ENCODE measurements at regions not wholly inside any gene's neighbourhood (a gene's known extent, or its start where the extent isn't known, plus 50 kb on each side); places are given as distances from the start of the nearest gene placed in this dataset.

DNA sequence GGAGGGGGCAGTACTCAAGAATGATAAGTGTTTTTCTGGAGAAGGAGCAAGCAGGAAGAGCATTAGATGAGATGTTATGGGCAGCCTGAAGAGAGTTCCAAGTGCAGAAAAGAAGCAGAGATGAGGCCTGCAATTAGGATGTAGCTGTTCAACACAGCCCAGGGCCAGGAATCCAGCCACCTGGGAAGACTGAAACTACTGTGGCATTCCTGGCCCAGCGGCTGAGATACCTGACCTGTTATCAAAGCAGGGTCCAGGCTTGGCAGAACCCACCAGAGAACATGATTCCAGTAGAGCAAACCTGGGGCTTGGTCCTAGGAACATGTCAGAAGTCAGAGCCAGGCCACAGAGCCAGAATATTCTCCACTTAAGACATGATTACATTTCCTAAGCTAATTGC lies 73.3 kb upstream of the LRCH1 start:
- no peaks in the 10 kb centered on the region for H3K4me1 Mint-ChIP-seq
- ChIA-PET POLR2A (no interaction called here), CTCF (interaction anchor here (1.2 kb wide), 1 partner anchor 15 kb away, joined by 4 read pairs; no protein-coding TSS in a partner anchor)

DNA sequence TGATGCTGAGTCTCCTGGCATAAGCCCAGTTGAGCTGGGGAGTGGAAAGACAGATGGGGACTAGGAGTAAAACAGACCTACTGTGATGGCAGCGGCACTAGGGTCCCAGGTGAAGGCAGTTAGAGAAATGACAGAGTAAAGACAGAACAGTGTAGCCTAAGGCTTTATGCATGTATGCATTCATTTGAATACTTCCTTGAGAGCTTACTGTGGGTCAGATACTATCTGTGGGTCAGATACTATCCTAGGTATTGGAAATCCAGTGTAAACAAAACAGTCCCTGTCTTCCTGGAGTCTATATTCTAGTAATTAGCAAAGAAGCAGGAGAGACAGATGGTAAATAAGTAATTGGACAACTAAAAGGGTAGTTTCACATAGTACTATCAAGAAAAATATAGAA lies 73.7 kb upstream of the LRCH1 start:
- ATAC-seq (no peak), DNase-seq (no peak)
- H3K36me3 Mint-ChIP-seq, result no peaks in the 10 kb centered on the region
- Histone ChIP-seq H3K27ac (ENCODE audit: low read depth, low read length) (no peak overlapping the region), H3K9me3 (ENCODE audit: control insufficient read depth in 2 of 3, low read length in 3 of 3) (peaks cover 0 to 12% (median 4%) of the 10 kb centered on the region in 3 experiments), H3K4me3 (ENCODE audit: low read length) (no peak overlapping the region), H3K27me3 (ENCODE audit: control insufficient read depth in 2 of 2, insufficient read depth in 2 of 2, low read length in 2 of 2) (no peaks in the 10 kb centered on the region), H3K4me1 (ENCODE audit: control insufficient read depth in 2 of 2, insufficient read depth in 2 of 2, low read length in 2 of 2) (no peaks in the 10 kb centered on the region), H3K36me3 (ENCODE audit: control insufficient read depth in 2 of 3, insufficient read depth in 3 of 3, low read length in 3 of 3) (no peaks in the 10 kb centered on the region)
- H3K27ac Mint-ChIP-seq, result no peak overlapping the region
- H3K27me3 Mint-ChIP-seq, result peaks cover 0 to 9% (median 2%) of the 10 kb centered on the region in 5 donors
- CTCF ChIA-PET, result interaction anchor here (1.2 kb wide), 1 partner anchor 16 kb away, joined by 4 read pairs; no protein-coding TSS in a partner anchor
- H3K9me3 Mint-ChIP-seq, result peaks cover 1 to 26% (median 14%) of the 10 kb centered on the region in 11 donors
- H3K4me3 Mint-ChIP-seq, result no peak overlapping the region
- H3K4me1 Mint-ChIP-seq, result no peaks in the 10 kb centered on the region
- intact Hi-C loops (cut with micrococcal nuclease), result no loop called here
- POLR2A ChIA-PET, result no interaction called here

More for the DNA sequence above, 73.3 kb upstream of the LRCH1 start:
- no peak overlapping the region for H3K4me3 ChIP-seq (ENCODE audit: low read length)
- Mint-ChIP-seq H3K36me3 (peaks cover 0 to 4% (median 0%) of the 10 kb centered on the region in 5 donors), H3K27ac (no peak overlapping the region), H3K4me3 (no peak overlapping the region), H3K9me3 (peaks cover 5 to 30% (median 18%) of the 10 kb centered on the region in 11 donors), H3K27me3 (peaks cover 0 to 9% (median 2%) of the 10 kb centered on the region in 5 donors)
- peaks cover 0 to 16% (median 4%) of the 10 kb centered on the region in 3 experiments for H3K9me3 ChIP-seq (ENCODE audit: control insufficient read depth in 2 of 3, low read length in 3 of 3)
- H3K27me3 ChIP-seq (ENCODE audit: control insufficient read depth in 2 of 2, insufficient read depth in 2 of 2, low read length in 2 of 2), result no peaks in the 10 kb centered on the region
- no peaks in the 10 kb centered on the region for H3K36me3 ChIP-seq (ENCODE audit: control insufficient read depth in 2 of 3, insufficient read depth in 3 of 3, low read length in 3 of 3)
- DNase-seq (no peak), ATAC-seq (no peak)
- intact Hi-C loops (cut with micrococcal nuclease), result no loop called here
- no peak overlapping the region for H3K27ac ChIP-seq (ENCODE audit: low read depth, low read length)
- no peaks in the 10 kb centered on the region for H3K4me1 ChIP-seq (ENCODE audit: control insufficient read depth in 2 of 2, insufficient read depth in 2 of 2, low read length in 2 of 2)

DNA sequence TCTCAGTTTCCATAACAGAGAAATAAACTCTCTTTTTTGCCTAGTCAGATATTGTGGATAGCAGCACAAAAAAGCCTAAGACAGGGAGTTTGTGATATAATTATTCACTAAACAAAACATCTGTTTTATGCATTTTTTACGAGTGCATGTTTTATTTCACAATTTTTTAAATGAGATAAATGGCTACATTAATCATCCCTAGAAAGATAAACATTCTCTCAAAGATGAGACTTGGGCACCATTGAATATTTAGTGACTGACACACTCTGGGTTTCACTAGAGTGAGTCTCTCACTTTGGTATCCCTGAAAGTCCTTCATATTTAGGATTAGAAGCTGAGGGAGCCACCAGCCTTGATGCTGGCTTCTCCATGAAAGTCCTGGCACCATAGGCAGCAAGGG lies 74.3 kb upstream of the LRCH1 start:
- Histone ChIP-seq H3K9me3 (ENCODE audit: control insufficient read depth in 2 of 3, low read length in 3 of 3) (peaks cover 0 to 6% (median 0%) of the 10 kb centered on the region in 3 experiments), H3K27ac (ENCODE audit: low read depth, low read length) (no peak overlapping the region), H3K4me3 (ENCODE audit: low read length) (no peak overlapping the region), H3K36me3 (ENCODE audit: control insufficient read depth in 2 of 3, insufficient read depth in 3 of 3, low read length in 3 of 3) (no peaks in the 10 kb centered on the region), H3K4me1 (ENCODE audit: control insufficient read depth in 2 of 2, insufficient read depth in 2 of 2, low read length in 2 of 2) (no peaks in the 10 kb centered on the region), H3K27me3 (ENCODE audit: control insufficient read depth in 2 of 2, insufficient read depth in 2 of 2, low read length in 2 of 2) (no peaks in the 10 kb centered on the region)
- intact Hi-C loops (cut with micrococcal nuclease), result no loop called here
- Mint-ChIP-seq H3K36me3 (no peaks in the 10 kb centered on the region), H3K9me3 (peaks cover 0 to 20% (median 11%) of the 10 kb centered on the region in 11 donors), H3K4me1 (no peaks in the 10 kb centered on the region), H3K27me3 (peaks cover 0 to 9% (median 2%) of the 10 kb centered on the region in 5 donors), H3K27ac (no peak overlapping the region), H3K4me3 (no peak overlapping the region)
- ChIA-PET CTCF (no interaction called here), POLR2A (no interaction called here)
- ATAC-seq (no peak), DNase-seq (no peak)

DNA sequence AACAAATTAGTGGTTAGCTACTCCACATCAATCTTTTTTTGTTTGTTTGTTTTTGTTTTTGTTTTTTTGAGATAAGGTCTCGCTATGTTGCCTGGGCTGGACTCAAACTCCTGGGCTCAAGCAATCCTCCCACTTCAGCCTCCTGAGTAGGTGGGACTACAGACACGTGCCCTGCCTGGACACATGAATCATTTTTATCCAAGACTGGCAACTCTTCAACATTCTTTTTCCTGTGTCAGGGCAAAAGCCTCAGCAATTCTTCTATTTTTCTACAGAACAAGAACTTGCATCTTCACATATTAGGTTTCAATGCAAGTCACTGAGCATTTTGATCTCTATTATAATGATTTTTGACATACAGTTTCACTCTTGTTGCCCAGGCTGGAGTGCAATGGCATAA lies 76.8 kb upstream of the LRCH1 start:
- CTCF ChIA-PET, result no interaction called here
- intact Hi-C loops (cut with micrococcal nuclease), result no loop called here
- Mint-ChIP-seq H3K36me3 (no peaks in the 10 kb centered on the region), H3K27ac (no peak overlapping the region), H3K4me1 (no peaks in the 10 kb centered on the region), H3K27me3 (peaks cover 0 to 8% (median 0%) of the 10 kb centered on the region in 5 donors), H3K4me3 (no peak overlapping the region), H3K9me3 (peaks cover 0 to 3% (median 0%) of the 10 kb centered on the region in 11 donors)
- no peaks in the 10 kb centered on the region for H3K27me3 ChIP-seq (ENCODE audit: control insufficient read depth in 2 of 2, insufficient read depth in 2 of 2, low read length in 2 of 2)
- DNase-seq (no peak), ATAC-seq (no peak)
- no peaks in the 10 kb centered on the region for H3K36me3 ChIP-seq (ENCODE audit: control insufficient read depth in 2 of 3, insufficient read depth in 3 of 3, low read length in 3 of 3)
- no peak overlapping the region for H3K4me3 ChIP-seq (ENCODE audit: low read length)
- POLR2A ChIA-PET, result no interaction called here
- H3K27ac ChIP-seq (ENCODE audit: low read depth, low read length), result no peak overlapping the region
- no peaks in the 10 kb centered on the region for H3K4me1 ChIP-seq (ENCODE audit: control insufficient read depth in 2 of 2, insufficient read depth in 2 of 2, low read length in 2 of 2)
- no peaks in the 10 kb centered on the region for H3K9me3 ChIP-seq (ENCODE audit: control insufficient read depth in 2 of 3, low read length in 3 of 3)

DNA sequence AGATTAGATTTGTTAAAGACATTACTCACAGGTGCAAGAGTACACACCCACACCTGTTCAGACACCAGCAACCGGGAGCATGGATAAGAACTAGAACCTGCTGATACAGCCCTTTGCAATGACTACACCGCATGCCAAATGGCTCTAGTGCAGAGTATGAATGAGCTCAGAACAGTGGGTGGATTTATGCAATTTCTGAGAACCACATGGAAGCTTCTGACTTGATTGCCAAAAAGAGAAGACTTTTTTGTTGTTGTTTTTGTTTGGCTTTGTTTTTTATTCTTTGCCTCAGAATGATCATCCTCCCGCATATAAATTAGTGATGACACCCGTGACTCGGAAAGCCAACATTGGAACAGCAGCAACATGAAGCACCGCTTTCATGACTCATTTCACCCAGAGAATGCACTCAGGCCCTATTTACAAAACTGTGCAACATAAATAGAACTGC lies 77.4 kb upstream of the LRCH1 start:
- H3K27ac ChIP-seq (ENCODE audit: low read depth, low read length), result no peak overlapping the region
- intact Hi-C loops (cut with micrococcal nuclease), result no loop called here
- ChIA-PET POLR2A (no interaction called here), CTCF (no interaction called here)
- DNase-seq (no peak), ATAC-seq (no peak)
- Mint-ChIP-seq H3K27me3 (peaks cover 0 to 4% (median 0%) of the 10 kb centered on the region in 5 donors), H3K36me3 (no peaks in the 10 kb centered on the region), H3K4me3 (no peak overlapping the region), H3K27ac (no peak overlapping the region), H3K4me1 (no peaks in the 10 kb centered on the region), H3K9me3 (peaks cover 0 to 3% (median 0%) of the 10 kb centered on the region in 11 donors)
- no peak overlapping the region for H3K4me3 ChIP-seq (ENCODE audit: low read length)
- no peaks in the 10 kb centered on the region for H3K4me1 ChIP-seq (ENCODE audit: control insufficient read depth in 2 of 2, insufficient read depth in 2 of 2, low read length in 2 of 2)
- no peaks in the 10 kb centered on the region for H3K36me3 ChIP-seq (ENCODE audit: control insufficient read depth in 2 of 3, insufficient read depth in 3 of 3, low read length in 3 of 3)
- H3K9me3 ChIP-seq (ENCODE audit: control insufficient read depth in 2 of 3, low read length in 3 of 3), result no peaks in the 10 kb centered on the region
- no peaks in the 10 kb centered on the region for H3K27me3 ChIP-seq (ENCODE audit: control insufficient read depth in 2 of 2, insufficient read depth in 2 of 2, low read length in 2 of 2)

GRCh38 chr13:46473806-46474205 lies 79.2 kb upstream of the LRCH1 start:
- Mint-ChIP-seq H3K27me3 (peaks cover 0 to 4% (median 0%) of the 10 kb centered on the region in 5 donors), H3K9me3 (peaks cover 0 to 3% (median 0%) of the 10 kb centered on the region in 11 donors), H3K4me3 (no peak overlapping the region), H3K36me3 (no peaks in the 10 kb centered on the region), H3K27ac (no peak overlapping the region), H3K4me1 (no peaks in the 10 kb centered on the region)
- CTCF ChIA-PET, result no interaction called here
- no peaks in the 10 kb centered on the region for H3K4me1 ChIP-seq (ENCODE audit: control insufficient read depth in 2 of 2, insufficient read depth in 2 of 2, low read length in 2 of 2)
- DNase-seq (no peak), ATAC-seq (no peak)
- no peak overlapping the region for H3K27ac ChIP-seq (ENCODE audit: low read depth, low read length)
- H3K27me3 ChIP-seq (ENCODE audit: control insufficient read depth in 2 of 2, insufficient read depth in 2 of 2, low read length in 2 of 2), result no peaks in the 10 kb centered on the region
- H3K4me3 ChIP-seq (ENCODE audit: low read length), result no peak overlapping the region
- no peaks in the 10 kb centered on the region for H3K36me3 ChIP-seq (ENCODE audit: control insufficient read depth in 2 of 3, insufficient read depth in 3 of 3, low read length in 3 of 3)
- intact Hi-C loops (cut with micrococcal nuclease), result no loop called here
- H3K9me3 ChIP-seq (ENCODE audit: control insufficient read depth in 2 of 3, low read length in 3 of 3), result no peaks in the 10 kb centered on the region
- POLR2A ChIA-PET, result no interaction called here

DNA sequence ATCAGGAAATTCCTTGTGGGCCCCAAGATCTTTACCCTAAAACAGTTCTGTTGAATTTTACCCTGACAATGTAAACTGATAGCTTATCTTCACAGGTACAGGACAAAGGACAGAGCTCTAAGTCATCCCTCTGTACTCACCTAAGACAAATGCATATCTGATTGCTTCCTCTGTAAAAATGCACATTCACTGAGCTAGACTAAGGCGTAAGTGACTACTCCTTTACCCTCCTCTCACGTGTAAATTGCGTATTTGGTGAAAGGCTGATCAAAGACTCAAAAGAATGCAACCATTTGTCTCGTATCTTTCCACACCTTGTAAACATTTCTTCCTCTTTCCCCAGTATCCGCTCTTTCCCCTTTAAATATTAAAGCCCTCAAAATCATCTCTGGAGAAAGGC lies 80.6 kb upstream of the LRCH1 start:
- Mint-ChIP-seq H3K4me3 (no peak overlapping the region), H3K27me3 (peaks cover 0 to 4% (median 0%) of the 10 kb centered on the region in 5 donors), H3K36me3 (no peaks in the 10 kb centered on the region), H3K27ac (no peak overlapping the region), H3K4me1 (no peaks in the 10 kb centered on the region), H3K9me3 (peaks cover 0 to 2% (median 0%) of the 10 kb centered on the region in 11 donors)
- H3K9me3 ChIP-seq (ENCODE audit: control insufficient read depth in 2 of 3, low read length in 3 of 3), result no peaks in the 10 kb centered on the region
- intact Hi-C loops (cut with micrococcal nuclease), result no loop called here
- ChIA-PET POLR2A (no interaction called here), CTCF (interaction anchor here (0.5 kb wide), 1 partner anchor 36 kb away, joined by 3 read pairs; no protein-coding TSS in a partner anchor)
- H3K36me3 ChIP-seq (ENCODE audit: control insufficient read depth in 2 of 3, insufficient read depth in 3 of 3, low read length in 3 of 3), result no peaks in the 10 kb centered on the region
- no peaks in the 10 kb centered on the region for H3K4me1 ChIP-seq (ENCODE audit: control insufficient read depth in 2 of 2, insufficient read depth in 2 of 2, low read length in 2 of 2)
- ATAC-seq (no peak), DNase-seq (no peak)
- no peak overlapping the region for H3K27ac ChIP-seq (ENCODE audit: low read depth, low read length)
- H3K27me3 ChIP-seq (ENCODE audit: control insufficient read depth in 2 of 2, insufficient read depth in 2 of 2, low read length in 2 of 2), result no peaks in the 10 kb centered on the region
- no peak overlapping the region for H3K4me3 ChIP-seq (ENCODE audit: low read length)
